H1 (cell line): ENCODE measurements at regions not wholly inside any gene's neighbourhood (a gene's known extent, or its start where the extent isn't known, plus 50 kb on each side); places are given as distances from the start of the nearest gene placed in this dataset.
"Not testable (repeated sequence)": the region's sequence is repeated elsewhere in the genome, so short reads cannot be mapped to it uniquely, and the experiment has no call there.

Source experiments
- CTCF ChIA-PET: fragments of 300-600 bp; sonication (Branson Sonifier 250); formaldehyde crosslinking; loops from one replicate; lab custom pipeline; 2021; ENCODE audit not compliant: partially characterized antibody; lab: Charles Lee
- POLR2A ChIA-PET: fragments of 300-600 bp; sonication (Branson Sonifier 250); formaldehyde crosslinking; loops from one replicate; lab custom pipeline; 2021; ENCODE audit warnings: inconsistent platforms; ENCODE audit not compliant: partially characterized antibody; lab: Charles Lee
- DNase-seq, 2 experiments: peaks; one replicate each; pipeline versions ENCODE4 v3.0.0 to v3.0.0-alpha.2; 2010 to 2022; ENCODE audit warnings: low spot score in 2 of 2, low read depth in 1 of 2, mixed read lengths in 1 of 2
- FAIRE-seq: peaks from 2 replicates; lab custom pipeline; 2011; peaks lifted over from hg19 to GRCh38; lab: Jason Lieb, UNC
- H2AFZ ChIP-seq: 2 replicates; pipeline ENCODE4 v1.8.1; 2012; ENCODE audit warnings: low read length, inconsistent platforms
- H2AK5ac ChIP-seq: 2 replicates; pipeline ENCODE4 v1.6.1; 2013; ENCODE audit warnings: low read depth, low read length
- H2BK120ac ChIP-seq: replicated peaks from 2 replicates; pipeline ENCODE3; 2013; ENCODE audit warnings: low read depth, low read length, inconsistent platforms
- H2BK12ac ChIP-seq: 2 replicates; pipeline ENCODE4 v1.6.1; 2013; ENCODE audit warnings: low read depth, low read length
- H2BK15ac ChIP-seq: 2 replicates; pipeline ENCODE4 v1.6.1; 2013; ENCODE audit warnings: low read length
- H2BK20ac ChIP-seq: 2 replicates; pipeline ENCODE4 v1.6.1; 2013; ENCODE audit warnings: low read length
- H2BK5ac ChIP-seq: 2 replicates; pipeline ENCODE4 v1.6.1; 2013; ENCODE audit warnings: low read depth, low read length
- H3K14ac ChIP-seq: 2 replicates; pipeline ENCODE4 v1.6.1; 2013; ENCODE audit warnings: inconsistent platforms; ENCODE audit not compliant: insufficient read length
- H3K18ac ChIP-seq: 2 replicates; pipeline ENCODE4 v1.6.1; 2013; ENCODE audit warnings: low read length; ENCODE audit errors: extremely low read depth
- H3K23ac ChIP-seq: 2 replicates; pipeline ENCODE4 v1.6.1; 2013; ENCODE audit warnings: inconsistent platforms; ENCODE audit not compliant: insufficient read length
- H3K23me2 ChIP-seq: 2 replicates; pipeline ENCODE4 v1.6.1; 2013; ENCODE audit warnings: low read depth, low read length
- H3K27ac ChIP-seq: 2 replicates; pipeline ENCODE4 v1.6.1; 2011; ENCODE audit warnings: low read depth, low read length, inconsistent platforms
- H3K27me3 ChIP-seq, 4 experiments: replicated peaks in 1 of 4; 1 replicate in 1 of 4; 2 replicates in 3 of 4; pipeline versions ENCODE4 v1.6.1 to v1.8.1; 2011 to 2013; ENCODE audit warnings: low read length in 3 of 4, mild to moderate bottlenecking in 3 of 4, inconsistent platforms in 2 of 4, mixed read lengths in 2 of 4, moderate library complexity in 1 of 4; ENCODE audit not compliant: control insufficient read depth in 3 of 4, insufficient read depth in 3 of 4; ENCODE audit errors: extremely low read depth in 1 of 4
- H3K36me3 ChIP-seq, 4 experiments: 2 replicates each; pipeline versions ENCODE4 v1.6.1 to v1.8.1; 2011 to 2013; ENCODE audit warnings: mild to moderate bottlenecking in 4 of 4, low read length in 3 of 4, moderate library complexity in 2 of 4, control low read depth in 1 of 4, inconsistent platforms in 1 of 4; ENCODE audit not compliant: insufficient read depth in 4 of 4, control insufficient read depth in 2 of 4
- H3K4ac ChIP-seq: replicated peaks from 2 replicates; pipeline ENCODE3; 2013; ENCODE audit warnings: low read length, low read depth, mixed read lengths, inconsistent platforms; ENCODE audit not compliant: insufficient read length
- H3K4me1 ChIP-seq, 4 experiments: replicated peaks in 1 of 4; 1 replicate in 1 of 4; 2 replicates in 3 of 4; pipeline versions ENCODE4 v1.6.1 to v1.8.1; 2011 to 2013; ENCODE audit warnings: low read length in 3 of 4, inconsistent platforms in 2 of 4, mixed read lengths in 1 of 4; ENCODE audit not compliant: insufficient read depth in 4 of 4, control insufficient read depth in 3 of 4
- H3K4me2 ChIP-seq, 2 experiments: 2 replicates each; pipeline versions ENCODE4 v1.6.1 to v1.8.1; 2011 to 2013; ENCODE audit warnings: low read depth in 2 of 2, low read length in 2 of 2, control low read depth in 1 of 2, inconsistent platforms in 1 of 2, mild to moderate bottlenecking in 1 of 2; ENCODE audit not compliant: insufficient read depth in 1 of 2
- H3K4me3 ChIP-seq, 4 experiments: fragments of 200-600, 300-600 bp in 1 of 4; sonication (generic), shearing (Covaris generic), sonication (Bioruptor Twin) in 1 of 4; 2 replicates each; pipeline versions ENCODE4 v1.5.1 to v1.8.1; 2011 to 2016; ENCODE audit warnings: low read length in 4 of 4, low read depth in 3 of 4, control low read depth in 2 of 4, inconsistent platforms in 2 of 4, mild to moderate bottlenecking in 2 of 4, mixed read lengths in 1 of 4, moderate library complexity in 1 of 4; ENCODE audit not compliant: insufficient read depth in 2 of 4; ENCODE audit errors: extremely low read depth in 1 of 4
- H3K56ac ChIP-seq: replicated peaks from 2 replicates; pipeline ENCODE3; 2013; ENCODE audit warnings: low read depth, mild to moderate bottlenecking, mixed read lengths, low read length, inconsistent platforms; ENCODE audit not compliant: insufficient read length
- H3K79me1 ChIP-seq: 2 replicates; pipeline ENCODE4 v1.6.1; 2013; ENCODE audit warnings: low read depth, low read length, control low read depth
- H3K79me2 ChIP-seq, 2 experiments: 2 replicates each; pipeline versions ENCODE4 v1.6.1 to v1.8.1; 2012 to 2013; ENCODE audit warnings: low read length in 2 of 2, mild to moderate bottlenecking in 2 of 2, inconsistent platforms in 1 of 2; ENCODE audit not compliant: insufficient read depth in 2 of 2, control insufficient read depth in 1 of 2
- H3K9ac ChIP-seq, 4 experiments: replicated peaks in 1 of 4; 1 replicate in 1 of 4; 2 replicates in 3 of 4; pipeline versions ENCODE4 v1.6.1 to v1.8.1; 2011 to 2013; ENCODE audit warnings: low read depth in 3 of 4, low read length in 3 of 4, control low read depth in 2 of 4, mild to moderate bottlenecking in 2 of 4, moderate library complexity in 2 of 4, inconsistent platforms in 1 of 4; ENCODE audit errors: extremely low read depth in 1 of 4
- H3K9me3 ChIP-seq, 2 experiments: 2 replicates each; pipeline versions ENCODE4 v1.6.1 to v1.8.1; 2012 to 2013; ENCODE audit warnings: mild to moderate bottlenecking in 2 of 2, moderate library complexity in 2 of 2, control low read depth in 1 of 2, inconsistent platforms in 1 of 2, low read depth in 1 of 2, low read length in 1 of 2, mixed read lengths in 1 of 2; ENCODE audit not compliant: insufficient read depth in 2 of 2
- H4K20me1 ChIP-seq, 2 experiments: replicated peaks in 1 of 2; 2 replicates each; pipeline versions ENCODE3 to v1.8.1; 2011 to 2013; ENCODE audit warnings: inconsistent platforms in 2 of 2, low read length in 2 of 2, mild to moderate bottlenecking in 1 of 2; ENCODE audit not compliant: insufficient read depth in 2 of 2, control insufficient read depth in 1 of 2
- H4K5ac ChIP-seq: 2 replicates; pipeline ENCODE4 v1.6.1; 2013; ENCODE audit warnings: low read length, low read depth, mixed read lengths, inconsistent platforms; ENCODE audit not compliant: insufficient read length
- H4K8ac ChIP-seq: 2 replicates; pipeline ENCODE4 v1.8.0; 2013; ENCODE audit warnings: mild to moderate bottlenecking, moderate library complexity, low read length, inconsistent platforms; ENCODE audit not compliant: insufficient read depth; ENCODE audit errors: extremely low read depth
- H4K91ac ChIP-seq: replicated peaks from 2 replicates; pipeline ENCODE3; 2013; ENCODE audit warnings: low read length, mixed read lengths, inconsistent platforms; ENCODE audit not compliant: insufficient read length
- WGBS, 2 experiments: shearing (Covaris generic) in 1 of 2; methylation state at CpG; one replicate each; pipeline versions ENCODE4 v1.1.6 to v1.1.7; 2013 to 2015; ENCODE audit warnings: low lambda C conversion rate in 2 of 2, mixed read lengths in 2 of 2, inconsistent platforms in 1 of 2, low coverage in 1 of 2, missing lambda C conversion rate in 1 of 2; ENCODE audit not compliant: insufficient replicate concordance in 2 of 2, insufficient coverage in 1 of 2, insufficient read length in 1 of 2; ENCODE audit errors: extremely low coverage in 1 of 2, missing lambda C conversion rate in 1 of 2; 5-methylcytosine and 5-hydroxymethylcytosine counted together

DNA sequence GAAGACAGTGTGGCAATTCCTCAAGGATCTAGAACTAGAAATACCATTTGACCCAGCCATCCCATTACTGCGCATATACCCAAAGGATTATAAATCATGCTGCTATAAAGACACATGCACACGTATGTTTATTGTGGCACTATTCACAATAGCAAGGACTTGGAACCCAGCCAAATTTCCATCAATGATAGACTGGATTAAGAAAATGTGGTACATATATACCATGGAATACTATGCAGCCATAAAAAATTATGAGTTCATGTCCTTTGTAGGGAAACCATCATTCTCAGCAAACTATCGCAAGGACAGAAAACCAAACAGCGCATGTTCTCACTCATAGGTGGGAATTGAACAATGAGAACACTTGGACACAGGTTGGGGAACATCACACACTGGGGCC lies 729.6 kb upstream of the ARPP21 start:
- H3K27ac ChIP-seq, DNase-seq, H3K79me2 ChIP-seq, POLR2A ChIA-PET, H2BK5ac ChIP-seq, H2BK120ac ChIP-seq, H3K4me2 ChIP-seq, H2BK20ac ChIP-seq, H2BK15ac ChIP-seq, H3K23ac ChIP-seq, FAIRE-seq, H2AK5ac ChIP-seq, H4K91ac ChIP-seq, H3K4me3 ChIP-seq, H3K14ac ChIP-seq, H2AFZ ChIP-seq, H3K4ac ChIP-seq, H4K8ac ChIP-seq, H4K5ac ChIP-seq, H3K9ac ChIP-seq, H3K9me3 ChIP-seq, H3K36me3 ChIP-seq, H3K18ac ChIP-seq, H3K27me3 ChIP-seq, H3K4me1 ChIP-seq, CTCF ChIA-PET, H3K23me2 ChIP-seq, H3K56ac ChIP-seq, H3K79me1 ChIP-seq, H4K20me1 ChIP-seq, H2BK12ac ChIP-seq: not testable (repeated sequence)
- WGBS, 2 experiments = 96% methylated on average over 4 of the region's 4 CpGs; no CpG with 5 or more reads in 1 of the 2 experiments
